WTC11 (cell line): ENCODE measurements at regions not wholly inside any gene's neighbourhood (a gene's known extent, or its start where the extent isn't known, plus 50 kb on each side); places are given as distances from the start of the nearest gene placed in this dataset.

ENCODE experiments used
- ATAC-seq: fragments of 200-7000 bp; cut with Tn5 transposase; 2 replicates; pipeline ENCODE4 v1.10.0; 2021; ENCODE audit warnings: mild to moderate bottlenecking, moderate library complexity
- CTCF ChIA-PET: fragments of 300-600 bp; sonication (Branson Sonifier 250); formaldehyde crosslinking; loops from one replicate; lab custom pipeline; 2021; ENCODE audit warnings: antibody characterized with exemption; lab: Charles Lee
- POLR2A ChIA-PET: fragments of 350-600 bp; sonication (Branson Sonifier 250); formaldehyde crosslinking; loops from one replicate; lab custom pipeline; 2021; ENCODE audit warnings: antibody characterized with exemption; lab: Charles Lee
- DNase-seq: peaks from one replicate; pipeline ENCODE4 v3.0.0; 2021; ENCODE audit warnings: low spot score
- H3K27ac Mint-ChIP-seq: 2 replicates; pipeline ENCODE4 v1.8.0; 2021; ENCODE audit warnings: mixed read lengths
- H3K27me3 Mint-ChIP-seq: 2 replicates; pipeline ENCODE4 v1.8.0; 2021; ENCODE audit warnings: low read depth, mild to moderate bottlenecking, moderate library complexity, mixed read lengths
- H3K36me3 Mint-ChIP-seq: 2 replicates; pipeline ENCODE4 v1.8.0; 2021; ENCODE audit warnings: mixed read lengths
- H3K4me1 Mint-ChIP-seq: 2 replicates; pipeline ENCODE4 v1.8.0; 2022; ENCODE audit warnings: mixed read lengths
- H3K4me3 Mint-ChIP-seq: 2 replicates; pipeline ENCODE4 v1.8.0; 2021; ENCODE audit warnings: mild to moderate bottlenecking, moderate library complexity, mixed read lengths
- H3K9me3 Mint-ChIP-seq: 2 replicates; pipeline ENCODE4 v1.8.0; 2021; ENCODE audit warnings: mixed read lengths
- ARID4B ChIP-seq: sonication (generic); formaldehyde crosslinking; IDR thresholded peaks from 2 replicates; pipeline ENCODE4 v1.8.0; 2023; ENCODE audit warnings: missing genetic modification reagents, mild to moderate bottlenecking, borderline replicate concordance
- CDX4 ChIP-seq: fragments of 250-450 bp; sonication (Bioruptor Pico); IDR thresholded peaks from 2 replicates; pipeline ENCODE4 v1.9.0; 2021; ENCODE audit warnings: moderate library complexity, mild to moderate bottlenecking, inconsistent platforms, borderline replicate concordance
- ESRRA ChIP-seq: sonication (generic); formaldehyde crosslinking; IDR thresholded peaks from 2 replicates; pipeline ENCODE4 v1.8.1; 2022; ENCODE audit warnings: mild to moderate bottlenecking, missing genetic modification reagents, borderline replicate concordance
- FOXJ3 ChIP-seq: sonication (generic); formaldehyde crosslinking; IDR thresholded peaks from 2 replicates; pipeline ENCODE4 v1.9.0; 2021; ENCODE audit warnings: missing genetic modification reagents, mild to moderate bottlenecking, borderline replicate concordance
- GRHL2 ChIP-seq: fragments of 250-450 bp; sonication (Bioruptor Pico); IDR thresholded peaks from 2 replicates; pipeline ENCODE4 v1.8.0; 2022; ENCODE audit warnings: mild to moderate bottlenecking, moderate library complexity; ENCODE audit not compliant: insufficient replicate concordance, severe bottlenecking
- GTF2I ChIP-seq: fragments of 250-450 bp; sonication (Bioruptor Pico); conservative IDR thresholded peaks from 2 replicates; pipeline ENCODE4 v1.4.0; 2021; ENCODE audit warnings: mild to moderate bottlenecking
- MLX ChIP-seq: sonication (generic); formaldehyde crosslinking; IDR thresholded peaks from 2 replicates; pipeline ENCODE4 v1.8.1; 2023; ENCODE audit warnings: mild to moderate bottlenecking, missing genetic modification reagents, moderate library complexity
- MXD4 ChIP-seq: fragments of 250-450 bp; sonication (Bioruptor Pico); IDR thresholded peaks from 2 replicates; pipeline ENCODE4 v1.8.0; 2021; ENCODE audit warnings: mild to moderate bottlenecking, moderate library complexity, borderline replicate concordance
- NFYB ChIP-seq: sonication (generic); formaldehyde crosslinking; conservative IDR thresholded peaks from 2 replicates; pipeline ENCODE4 v1.8.0; 2022; ENCODE audit warnings: low read depth, missing genetic modification reagents
- RELA ChIP-seq: sonication (generic); formaldehyde crosslinking; IDR thresholded peaks from 2 replicates; pipeline ENCODE4 v1.8.1; 2022; ENCODE audit warnings: missing genetic modification reagents, mild to moderate bottlenecking, borderline replicate concordance
- SMAD4 ChIP-seq: sonication (generic); formaldehyde crosslinking; IDR thresholded peaks from 2 replicates; pipeline ENCODE4 v1.8.0; 2022; ENCODE audit warnings: mild to moderate bottlenecking, missing genetic modification reagents
- SP1 ChIP-seq: sonication (generic); formaldehyde crosslinking; conservative IDR thresholded peaks from 2 replicates; pipeline ENCODE4 v1.8.1; 2022; ENCODE audit warnings: missing genetic modification reagents
- TCF7 ChIP-seq: sonication (generic); formaldehyde crosslinking; IDR thresholded peaks from 2 replicates; pipeline ENCODE4 v1.8.0; 2022; ENCODE audit warnings: mild to moderate bottlenecking, low read depth, missing genetic modification reagents, moderate library complexity
- ZMAT4 ChIP-seq: fragments of 250-450 bp; sonication (Bioruptor Pico); IDR thresholded peaks from 2 replicates; pipeline ENCODE4 v1.9.0; 2021; ENCODE audit warnings: mild to moderate bottlenecking
- ZSCAN18 ChIP-seq: fragments of 250-450 bp; sonication (Bioruptor Pico); IDR thresholded peaks from 2 replicates; pipeline ENCODE4 v2.1.2; 2022; ENCODE audit warnings: mild to moderate bottlenecking, moderate library complexity

GRCh38 chr6:90411292-90411781 is 114.7 kb upstream of the BACH2 start (continued):
- TF ChIP-seq CDX4 (CRISPR knock-in tag) (no peak), TCF7 (CRISPR knock-in tag) (no peak)

GRCh38 chr6:90409700-90410099 is 113.1 kb upstream of the BACH2 start:
- no peak for DNase-seq
- TF ChIP-seq MXD4, result no peak
- TF ChIP-seq, all 79 proteins: peak for 0
- peaks cover 9% of the 10 kb centered on the region for H3K9me3 Mint-ChIP-seq
- H3K4me3 Mint-ChIP-seq, result no peak overlapping the region
- H3K4me1 Mint-ChIP-seq, result peaks cover 39% of the 10 kb centered on the region
- H3K27me3 Mint-ChIP-seq, result peaks cover 45% of the 10 kb centered on the region
- ChIA-PET CTCF (interaction anchor here (1.3 kb wide), 1 partner anchor 69 kb away, joined by 4 read pairs; no protein-coding TSS in a partner anchor), POLR2A (no interaction called here)
- no peak for ATAC-seq
- no peak overlapping the region for H3K27ac Mint-ChIP-seq
- H3K36me3 Mint-ChIP-seq, result peaks cover 5% of the 10 kb centered on the region; the same call in 1 of the 2 replicates

- H3K4me3 Mint-ChIP-seq, result no peak overlapping the region
- peaks cover 31% of the 10 kb centered on the region for H3K4me1 Mint-ChIP-seq
- TF ChIP-seq GTF2I (no peak), ZSCAN18 (no peak), RELA (no peak), NFYB (CRISPR knock-in tag) (no peak), SP1 (CRISPR knock-in tag) (no peak), ARID4B (CRISPR knock-in tag) (no peak), SMAD4 (CRISPR knock-in tag) (no peak), MLX (CRISPR knock-in tag) (no peak), ESRRA (CRISPR knock-in tag) (no peak), FOXJ3 (CRISPR knock-in tag) (no peak), GRHL2 (CRISPR knock-in tag) (no peak), ZMAT4 (CRISPR knock-in tag) (no peak)
- ATAC-seq (no peak), DNase-seq (no peak)
- H3K27me3 Mint-ChIP-seq, result peaks cover 34% of the 10 kb centered on the region
- ChIA-PET CTCF (interaction anchor here (1.2 kb wide), 1 partner anchor 72 kb away, joined by 3 read pairs; no protein-coding TSS in a partner anchor), POLR2A (no interaction called here)
- H3K27ac Mint-ChIP-seq, result no peak overlapping the region
- H3K36me3 Mint-ChIP-seq, result peaks cover 5% of the 10 kb centered on the region; the same call in 1 of the 2 replicates
- H3K9me3 Mint-ChIP-seq, result peaks cover 9% of the 10 kb centered on the region
These were observed 110.3 kb upstream of the BACH2 start for GRCh38 chr6:90406957-90407356.
